PC-9 (cell line): ENCODE measurements at regions not wholly inside any gene's neighbourhood (a gene's known extent, or its start where the extent isn't known, plus 50 kb on each side); places are given as distances from the start of the nearest gene placed in this dataset.

ENCODE experiments used
- EZH2 ChIP-seq: fragments of 200-600 bp; sonication (generic); IDR thresholded peaks from 2 replicates; pipeline ENCODE4 v1.8.0; 2017; ENCODE audit warnings: antibody characterized with exemption, low read depth
- TF ChIP-seq, protein P1 (sequence below): fragments of 200-600 bp; sonication (generic); conservative IDR thresholded peaks from 2 replicates; pipeline ENCODE4 v1.6.1; 2017; ENCODE audit warnings: mixed run types, antibody characterized with exemption, mild to moderate bottlenecking, moderate library complexity

DNA sequence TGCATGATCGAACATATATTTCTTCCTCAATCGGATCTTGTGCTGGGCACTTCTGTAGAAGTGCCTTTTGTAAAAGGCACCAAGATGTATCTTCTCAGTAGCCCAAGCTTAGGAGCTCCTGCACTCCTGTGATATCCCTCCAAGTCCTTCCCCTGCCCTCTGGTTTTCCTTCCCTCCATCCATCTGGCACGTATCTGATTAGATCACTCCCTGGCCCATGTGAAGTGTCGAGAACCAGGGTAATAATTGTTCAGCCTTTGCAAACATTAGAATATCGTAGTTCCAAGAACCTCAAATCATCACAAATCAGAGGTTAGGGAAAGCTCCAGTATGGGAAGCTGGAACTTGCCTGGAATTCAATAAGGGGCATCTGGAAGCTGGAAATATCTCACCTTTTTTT, 221.1 kb upstream of the AUTS2 start:
- TF ChIP-seq, protein P1, sequence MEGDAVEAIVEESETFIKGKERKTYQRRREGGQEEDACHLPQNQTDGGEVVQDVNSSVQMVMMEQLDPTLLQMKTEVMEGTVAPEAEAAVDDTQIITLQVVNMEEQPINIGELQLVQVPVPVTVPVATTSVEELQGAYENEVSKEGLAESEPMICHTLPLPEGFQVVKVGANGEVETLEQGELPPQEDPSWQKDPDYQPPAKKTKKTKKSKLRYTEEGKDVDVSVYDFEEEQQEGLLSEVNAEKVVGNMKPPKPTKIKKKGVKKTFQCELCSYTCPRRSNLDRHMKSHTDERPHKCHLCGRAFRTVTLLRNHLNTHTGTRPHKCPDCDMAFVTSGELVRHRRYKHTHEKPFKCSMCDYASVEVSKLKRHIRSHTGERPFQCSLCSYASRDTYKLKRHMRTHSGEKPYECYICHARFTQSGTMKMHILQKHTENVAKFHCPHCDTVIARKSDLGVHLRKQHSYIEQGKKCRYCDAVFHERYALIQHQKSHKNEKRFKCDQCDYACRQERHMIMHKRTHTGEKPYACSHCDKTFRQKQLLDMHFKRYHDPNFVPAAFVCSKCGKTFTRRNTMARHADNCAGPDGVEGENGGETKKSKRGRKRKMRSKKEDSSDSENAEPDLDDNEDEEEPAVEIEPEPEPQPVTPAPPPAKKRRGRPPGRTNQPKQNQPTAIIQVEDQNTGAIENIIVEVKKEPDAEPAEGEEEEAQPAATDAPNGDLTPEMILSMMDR = no peak
- TF ChIP-seq EZH2 = no peak
